ENCODE measurements at regions not wholly inside any gene's neighbourhood (a gene's known extent, or its start where the extent isn't known, plus 50 kb on each side); places are given as distances from the start of the nearest gene placed in this dataset.

- TF ChIP-seq POLR2A (IDR thresholded peaks at IDR 0.05) (no peak), CTCF (IDR thresholded peaks at IDR 0.05) (no peak)
- intact Hi-C loops (cut with DNase I; ENCODE audit: low total_unique reads): no loop called here
- 58 to 90% methylated on average over 1 of the region's 1 CpG for WGBS, 2 donors
- H3K4me3 ChIP-seq (ENCODE audit: low read depth, poor library complexity, severe bottlenecking): no peak overlapping the region
- no peak for DNase-seq (ENCODE audit: low spot score in 2 of 2)
These were observed 221.2 kb upstream of the PELI2 start for GRCh38 chr14:55897031-55897430.

GRCh38 chr14:55898938-55899337 is 219.3 kb upstream of the PELI2 start:
- intact Hi-C loops (cut with DNase I; ENCODE audit: low total_unique reads): no loop called here
- no peak for TF ChIP-seq CTCF (IDR thresholded peaks at IDR 0.05)
- no peak for TF ChIP-seq POLR2A (IDR thresholded peaks at IDR 0.05)
- H3K4me3 ChIP-seq (ENCODE audit: low read depth, poor library complexity, severe bottlenecking): no peak overlapping the region
- no peak for DNase-seq (ENCODE audit: low spot score in 2 of 2)
- WGBS, 2 donors: 65 to 87% methylated on average over 1 of the region's 1 CpG

- TF ChIP-seq POLR2A (IDR thresholded peaks at IDR 0.05): no peak
- no peak for TF ChIP-seq CTCF (IDR thresholded peaks at IDR 0.05)
- DNase-seq (ENCODE audit: low spot score in 2 of 2): no peak
- H3K4me3 ChIP-seq (ENCODE audit: low read depth, poor library complexity, severe bottlenecking): no peak overlapping the region
- 86 to 88% methylated on average over 4 of the region's 4 CpGs for WGBS, 2 donors
- intact Hi-C loops (cut with DNase I; ENCODE audit: low total_unique reads): no loop called here
These were observed 218.7 kb upstream of the PELI2 start for GRCh38 chr14:55899531-55899930.

- no peak for DNase-seq (ENCODE audit: low spot score in 2 of 2)
- intact Hi-C loops (cut with DNase I; ENCODE audit: low total_unique reads): no loop called here
- TF ChIP-seq CTCF (IDR thresholded peaks at IDR 0.05): no peak
- TF ChIP-seq POLR2A (IDR thresholded peaks at IDR 0.05): no peak
- WGBS, 2 donors: 91% methylated on average over 2 of the region's 2 CpGs
- no peak overlapping the region for H3K4me3 ChIP-seq (ENCODE audit: low read depth, poor library complexity, severe bottlenecking)
These were observed 217.5 kb upstream of the PELI2 start for GRCh38 chr14:55900749-55901148.

- TF ChIP-seq POLR2A (IDR thresholded peaks at IDR 0.05) (no peak), CTCF (IDR thresholded peaks at IDR 0.05) (no peak)
- no peak for DNase-seq (ENCODE audit: low spot score in 2 of 2)
- 71 to 74% methylated on average over 5 of the region's 5 CpGs for WGBS, 2 donors
- intact Hi-C loops (cut with DNase I; ENCODE audit: low total_unique reads): no loop called here
- H3K4me3 ChIP-seq (ENCODE audit: low read depth, poor library complexity, severe bottlenecking): no peak overlapping the region
These were observed 216.9 kb upstream of the PELI2 start for GRCh38 chr14:55901291-55901690.

GRCh38 chr14:55902241-55902640 is 216.0 kb upstream of the PELI2 start:
- TF ChIP-seq CTCF (IDR thresholded peaks at IDR 0.05) (no peak), POLR2A (IDR thresholded peaks at IDR 0.05) (no peak)
- 69 to 70% methylated on average over 5 of the region's 5 CpGs for WGBS, 2 donors
- intact Hi-C loops (cut with DNase I; ENCODE audit: low total_unique reads): no loop called here
- H3K4me3 ChIP-seq (ENCODE audit: low read depth, poor library complexity, severe bottlenecking): no peak overlapping the region
- DNase-seq (ENCODE audit: low spot score in 2 of 2): no peak
